LNCaP clone FGC (cell line): ENCODE measurements at regions not wholly inside any gene's neighbourhood (a gene's known extent, or its start where the extent isn't known, plus 50 kb on each side); places are given as distances from the start of the nearest gene placed in this dataset.

Source experiments
- DNase-seq: peaks from one replicate; pipeline ENCODE4 v3.0.0-alpha.2; 2011; ENCODE audit warnings: low read depth
- H3K4me3 ChIP-seq: 2 replicates; pipeline ENCODE4 v1.5.1; 2011; ENCODE audit warnings: mild to moderate bottlenecking, low read depth, low read length, control low read depth
- TF ChIP-seq, protein P1 (sequence below): IDR thresholded peaks from 2 replicates; pipeline ENCODE4 v1.5.1; 2012; ENCODE audit warnings: mild to moderate bottlenecking; ENCODE audit not compliant: control insufficient read depth, insufficient read depth; ENCODE audit errors: extremely low read depth

DNA sequence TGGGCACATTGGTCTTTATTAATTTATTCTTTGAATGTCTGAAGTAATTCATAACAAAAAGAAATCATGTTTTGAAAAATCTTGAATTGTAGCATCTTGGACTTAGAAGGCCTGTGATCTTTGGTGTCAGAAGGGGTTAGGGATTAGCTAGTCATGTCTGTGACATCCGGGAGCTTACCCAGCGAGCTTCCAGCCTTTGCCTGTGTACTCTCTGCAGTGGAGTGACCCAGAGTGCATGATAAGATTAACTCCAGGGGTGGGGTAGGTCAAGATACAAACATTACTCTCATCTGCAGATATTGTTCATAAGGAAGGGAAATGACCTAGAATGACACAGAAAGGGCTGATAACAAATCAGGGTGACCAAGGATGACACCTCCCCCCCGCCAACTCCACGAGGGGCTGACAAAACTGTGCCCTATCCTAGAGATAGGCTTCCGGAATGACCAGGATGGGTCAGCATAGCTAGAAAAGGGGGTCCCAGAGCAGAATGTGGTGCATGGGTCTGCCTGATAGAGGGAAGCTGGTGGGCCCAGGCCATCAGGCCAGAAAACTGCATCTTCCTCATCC, 56.6 kb upstream of the BLCAP start:
- H3K4me3 ChIP-seq, result no peak overlapping the region
- DNase-seq, result no peak
- TF ChIP-seq, protein P1, sequence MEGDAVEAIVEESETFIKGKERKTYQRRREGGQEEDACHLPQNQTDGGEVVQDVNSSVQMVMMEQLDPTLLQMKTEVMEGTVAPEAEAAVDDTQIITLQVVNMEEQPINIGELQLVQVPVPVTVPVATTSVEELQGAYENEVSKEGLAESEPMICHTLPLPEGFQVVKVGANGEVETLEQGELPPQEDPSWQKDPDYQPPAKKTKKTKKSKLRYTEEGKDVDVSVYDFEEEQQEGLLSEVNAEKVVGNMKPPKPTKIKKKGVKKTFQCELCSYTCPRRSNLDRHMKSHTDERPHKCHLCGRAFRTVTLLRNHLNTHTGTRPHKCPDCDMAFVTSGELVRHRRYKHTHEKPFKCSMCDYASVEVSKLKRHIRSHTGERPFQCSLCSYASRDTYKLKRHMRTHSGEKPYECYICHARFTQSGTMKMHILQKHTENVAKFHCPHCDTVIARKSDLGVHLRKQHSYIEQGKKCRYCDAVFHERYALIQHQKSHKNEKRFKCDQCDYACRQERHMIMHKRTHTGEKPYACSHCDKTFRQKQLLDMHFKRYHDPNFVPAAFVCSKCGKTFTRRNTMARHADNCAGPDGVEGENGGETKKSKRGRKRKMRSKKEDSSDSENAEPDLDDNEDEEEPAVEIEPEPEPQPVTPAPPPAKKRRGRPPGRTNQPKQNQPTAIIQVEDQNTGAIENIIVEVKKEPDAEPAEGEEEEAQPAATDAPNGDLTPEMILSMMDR, result no peak

DNA sequence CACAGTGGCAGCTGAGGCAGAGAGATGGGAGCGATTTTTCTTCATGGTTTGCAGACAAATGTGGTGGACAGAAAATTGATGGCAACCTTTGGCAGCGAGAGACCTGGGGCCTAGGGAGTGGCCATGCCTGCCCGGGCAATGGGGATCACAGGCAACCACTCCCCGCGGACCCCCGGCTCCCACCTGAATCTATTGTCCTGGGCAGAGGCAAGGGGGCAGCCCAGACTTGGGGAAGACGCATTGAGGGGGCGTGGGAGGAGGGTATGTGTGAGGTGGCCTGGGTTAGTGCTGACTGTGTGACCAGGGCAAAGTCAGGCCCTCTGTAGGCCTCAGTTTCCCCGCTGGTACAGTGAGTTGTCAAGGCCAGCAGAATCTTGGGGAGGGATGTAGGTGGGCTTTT, 53.6 kb upstream of the BLCAP start:
- no peak overlapping the region for H3K4me3 ChIP-seq
- DNase-seq, result no peak
- TF ChIP-seq, protein P1, result no peak

DNA sequence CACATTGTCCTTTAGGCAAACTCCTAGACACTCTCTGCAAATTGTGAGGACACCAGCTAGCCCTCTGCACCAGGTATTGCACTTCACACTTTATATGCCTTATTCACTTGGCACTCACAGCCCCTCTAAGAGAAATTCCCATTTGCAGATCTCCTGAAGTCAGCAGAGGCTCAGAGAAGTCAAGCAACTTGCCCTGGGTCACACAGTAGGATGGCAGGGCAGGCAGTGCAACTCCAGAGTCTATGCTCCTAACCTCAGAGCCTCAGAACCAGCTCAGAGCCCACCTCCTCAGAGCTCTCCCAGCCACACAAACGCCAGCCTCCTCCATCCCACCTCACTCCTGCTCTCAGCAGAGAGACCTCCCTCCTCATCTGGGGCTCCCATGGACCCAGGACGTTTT, 52.4 kb upstream of the BLCAP start:
- TF ChIP-seq, protein P1, result no peak
- H3K4me3 ChIP-seq, result no peak overlapping the region
- DNase-seq, result no peak

DNA sequence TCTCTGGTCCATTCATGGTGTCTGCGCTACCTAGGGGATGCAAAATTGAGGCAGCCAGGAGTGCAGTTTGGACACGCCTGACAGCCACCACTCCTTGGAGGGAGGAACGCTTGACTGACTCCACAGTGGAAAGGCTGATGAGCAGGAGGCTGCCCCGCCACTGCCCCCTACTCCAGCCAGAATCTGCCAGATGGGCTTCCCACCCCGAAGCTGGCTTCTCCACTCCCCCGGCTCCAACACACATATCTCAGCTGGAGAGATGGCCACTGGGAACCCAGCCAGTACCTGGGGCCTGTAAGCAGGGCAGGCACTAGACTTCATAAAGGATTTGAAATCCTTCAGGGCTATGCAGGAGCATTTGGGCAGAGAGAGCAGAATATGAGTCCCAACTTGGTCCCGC, 51.4 kb upstream of the BLCAP start:
- no peak for DNase-seq
- H3K4me3 ChIP-seq, result no peak overlapping the region
- TF ChIP-seq, protein P1, result no peak

DNA sequence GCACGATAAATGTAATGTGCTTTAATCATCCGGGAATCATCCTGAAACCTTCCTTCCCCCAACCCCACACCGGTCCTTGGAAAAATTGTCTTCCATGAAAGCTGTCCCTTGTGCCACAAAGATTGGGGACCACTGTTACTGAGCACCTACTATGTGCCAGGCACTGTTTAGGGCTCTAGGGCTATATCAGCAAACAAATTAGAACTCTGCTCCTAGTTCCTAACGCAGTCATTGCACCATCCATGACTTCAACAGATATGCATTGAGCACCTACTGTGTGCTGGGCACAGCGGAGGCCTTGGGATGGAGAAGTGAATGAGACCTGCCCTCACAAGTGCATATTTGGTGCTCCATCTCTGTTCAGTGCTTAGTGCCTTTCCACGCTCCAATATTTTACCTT, 50.3 kb upstream of the BLCAP start:
- H3K4me3 ChIP-seq, result no peak overlapping the region
- TF ChIP-seq, protein P1, result no peak
- no peak for DNase-seq
